Hepatocyte (in vitro differentiated cells): ENCODE measurements at regions not wholly inside any gene's neighbourhood (a gene's known extent, or its start where the extent isn't known, plus 50 kb on each side); places are given as distances from the start of the nearest gene placed in this dataset.

Experiments used
- DNase-seq: peaks from one replicate; pipeline ENCODE4 v3.0.0-alpha.2; 2016; ENCODE audit warnings: low spot score
- H2AFZ ChIP-seq: fragments of 200-600 bp; sonication (generic); 2 replicates; pipeline ENCODE4 v1.6.0; 2016; ENCODE audit warnings: antibody characterized with exemption, mild to moderate bottlenecking
- H3K27ac ChIP-seq: fragments of 200-600 bp; sonication (generic); 2 replicates; pipeline ENCODE4 v1.5.1; 2016; ENCODE audit warnings: mild to moderate bottlenecking
- H3K27me3 ChIP-seq: fragments of 200-600 bp; sonication (generic); 2 replicates; pipeline ENCODE4 v1.6.1; 2016
- H3K36me3 ChIP-seq: fragments of 200-600 bp; sonication (generic); replicated peaks from 2 replicates; pipeline ENCODE4 v1.5.1; 2016; ENCODE audit warnings: low read depth; ENCODE audit not compliant: insufficient read depth
- H3K4me1 ChIP-seq: fragments of 200-600 bp; sonication (generic); 2 replicates; pipeline ENCODE4 v1.5.1; 2016; ENCODE audit warnings: mild to moderate bottlenecking, moderate library complexity; ENCODE audit not compliant: insufficient read depth
- H3K4me2 ChIP-seq: fragments of 200-600 bp; sonication (generic); 2 replicates; pipeline ENCODE4 v1.6.0; 2016
- H3K4me3 ChIP-seq: fragments of 200-600 bp; sonication (generic); 2 replicates; pipeline ENCODE4 v1.5.1; 2016; ENCODE audit warnings: mild to moderate bottlenecking
- H3K79me2 ChIP-seq: fragments of 200-600 bp; sonication (generic); 2 replicates; pipeline ENCODE4 v1.6.0; 2017; ENCODE audit warnings: mild to moderate bottlenecking
- H3K9me2 ChIP-seq: fragments of 200-600 bp; sonication (generic); replicated peaks from 2 replicates; pipeline ENCODE4 v1.6.0; 2017; ENCODE audit warnings: mild to moderate bottlenecking; ENCODE audit not compliant: insufficient read depth
- H3K9me3 ChIP-seq: fragments of 200-600 bp; sonication (generic); 2 replicates; pipeline ENCODE4 v1.5.1; 2016; ENCODE audit warnings: low read depth, mild to moderate bottlenecking
- H4K20me1 ChIP-seq: fragments of 200-600 bp; sonication (generic); 2 replicates; pipeline ENCODE4 v1.6.0; 2016; ENCODE audit warnings: mild to moderate bottlenecking; ENCODE audit not compliant: insufficient read depth, poor library complexity, severe bottlenecking
- CTCF ChIP-seq: fragments of 200-600 bp; sonication (generic); IDR thresholded peaks from 2 replicates; pipeline ENCODE4 v1.5.1; 2016; ENCODE audit warnings: antibody characterized with exemption, mild to moderate bottlenecking; ENCODE audit not compliant: poor library complexity
- EZH2 ChIP-seq: fragments of 200-600 bp; sonication (generic); IDR thresholded peaks from 2 replicates; pipeline ENCODE4 v1.6.1; 2016; ENCODE audit warnings: antibody characterized with exemption, mild to moderate bottlenecking, borderline replicate concordance
- EZH2phosphoT487 ChIP-seq: fragments of 200-600 bp; sonication (generic); IDR thresholded peaks from one replicate; pipeline ENCODE4 v1.6.1; 2018; ENCODE audit warnings: antibody characterized with exemption, mild to moderate bottlenecking, low read depth, moderate library complexity; ENCODE audit not compliant: unreplicated experiment, severe bottlenecking
- WGBS: methylation state at CpG from one replicate; pipeline ENCODE4 v1.1.6; 2016; ENCODE audit warnings: low lambda C conversion rate; ENCODE audit errors: missing lambda C conversion rate; 5-methylcytosine and 5-hydroxymethylcytosine counted together

GRCh38 chr9:28056466-28056865 is 483.2 kb upstream of the C9orf72 start:
- Histone ChIP-seq H3K4me1 (no peaks in the 10 kb centered on the region), H3K4me2 (no peak overlapping the region), H3K27ac (no peak overlapping the region), H3K9me2 (no peaks in the 10 kb centered on the region), H3K79me2 (no peaks in the 10 kb centered on the region), H3K4me3 (no peak overlapping the region), H2AFZ (no peak overlapping the region), H3K27me3 (no peaks in the 10 kb centered on the region), H3K9me3 (no peaks in the 10 kb centered on the region), H3K36me3 (no peaks in the 10 kb centered on the region), H4K20me1 (no peaks in the 10 kb centered on the region)
- 92% methylated on average over 1 of the region's 1 CpG for WGBS
- no peak for TF ChIP-seq EZH2
- no peak for TF ChIP-seq CTCF
- TF ChIP-seq EZH2phosphoT487, result no peak
- DNase-seq, result no peak

- no peak overlapping the region for H3K4me3 ChIP-seq
- WGBS, result 98% methylated on average over 8 of the region's 8 CpGs
- H3K4me2 ChIP-seq, result no peak overlapping the region
- no peak for TF ChIP-seq EZH2
- TF ChIP-seq EZH2phosphoT487, result no peak
- TF ChIP-seq CTCF, result no peak
- no peak for DNase-seq
- no peaks in the 10 kb centered on the region for H3K4me1 ChIP-seq
- H3K9me3 ChIP-seq, result no peaks in the 10 kb centered on the region
- no peaks in the 10 kb centered on the region for H4K20me1 ChIP-seq
- H3K9me2 ChIP-seq, result no peaks in the 10 kb centered on the region
- H3K27me3 ChIP-seq, result no peaks in the 10 kb centered on the region
- no peaks in the 10 kb centered on the region for H3K79me2 ChIP-seq
- H3K36me3 ChIP-seq, result no peaks in the 10 kb centered on the region
- no peak overlapping the region for H3K27ac ChIP-seq
- H2AFZ ChIP-seq, result no peak overlapping the region
Observed at GRCh38 chr9:28059192-28059591, 485.9 kb upstream of the C9orf72 start.

GRCh38 chr9:28064241-28064815 is 491.0 kb upstream of the C9orf72 start:
- H3K27me3 ChIP-seq, result no peaks in the 10 kb centered on the region
- H3K4me3 ChIP-seq, result no peak overlapping the region
- H3K4me1 ChIP-seq, result no peaks in the 10 kb centered on the region
- no peak overlapping the region for H2AFZ ChIP-seq
- no peak for DNase-seq
- no peaks in the 10 kb centered on the region for H3K9me2 ChIP-seq
- H3K9me3 ChIP-seq, result no peaks in the 10 kb centered on the region
- H3K36me3 ChIP-seq, result no peaks in the 10 kb centered on the region
- TF ChIP-seq CTCF (no peak), EZH2phosphoT487 (no peak), EZH2 (no peak)
- no peaks in the 10 kb centered on the region for H3K79me2 ChIP-seq
- no peak overlapping the region for H3K27ac ChIP-seq
- WGBS, result 83% methylated on average over 9 of the region's 9 CpGs
- H4K20me1 ChIP-seq, result no peaks in the 10 kb centered on the region
- H3K4me2 ChIP-seq, result no peak overlapping the region
